MG63 (cell line): ENCODE measurements at regions not wholly inside any gene's neighbourhood (a gene's known extent, or its start where the extent isn't known, plus 50 kb on each side); places are given as distances from the start of the nearest gene placed in this dataset.
A peak's percentile ranks its signal among the peaks of the same experiment; 100 is the strongest.

ENCODE experiments used
- DNase-seq: peaks from one replicate; pipeline ENCODE4 v3.0.0-alpha.2; 2020
- H3K27me3 ChIP-seq: fragments of 250-450 bp; sonication (Bioruptor Pico); 2 replicates; pipeline ENCODE4 v1.5.1; 2020; ENCODE audit warnings: mild to moderate bottlenecking, moderate library complexity
- H3K36me3 ChIP-seq: fragments of 250-450 bp; sonication (Bioruptor Pico); 2 replicates; pipeline ENCODE4 v1.5.1; 2020; ENCODE audit warnings: mild to moderate bottlenecking, moderate library complexity
- H3K4me3 ChIP-seq: fragments of 250-450 bp; sonication (Bioruptor Pico); 2 replicates; pipeline ENCODE4 v1.5.1; 2020; ENCODE audit warnings: mild to moderate bottlenecking, moderate library complexity
- H3K9me3 ChIP-seq: fragments of 250-450 bp; sonication (Bioruptor Pico); 2 replicates; pipeline ENCODE4 v1.5.1; 2020; ENCODE audit warnings: mild to moderate bottlenecking, moderate library complexity

DNA sequence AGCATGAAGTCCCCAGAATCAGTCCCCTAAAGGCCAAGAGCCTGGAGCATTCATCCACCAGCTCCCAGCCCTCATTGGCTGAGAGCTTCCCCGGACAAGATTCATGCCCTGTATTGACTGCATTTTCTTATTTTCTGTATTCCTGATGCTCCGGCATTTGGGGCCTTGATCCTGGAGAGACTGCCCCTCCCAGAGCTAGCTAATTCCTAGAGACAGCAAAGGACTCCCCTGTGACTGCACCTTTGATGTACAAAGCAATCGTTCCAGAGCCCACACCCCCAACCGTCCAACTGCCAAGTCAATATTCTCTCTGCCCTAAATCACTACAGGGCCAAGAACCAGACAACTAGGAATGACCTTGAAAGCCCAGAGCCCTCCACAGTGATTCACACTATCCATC, 93.4 kb upstream of the CDH5 start:
- DNase-seq = no peak
- H3K27me3 ChIP-seq = no peaks in the 10 kb centered on the region
- no peaks in the 10 kb centered on the region; the same call in 1 of the 2 replicates for H3K9me3 ChIP-seq
- H3K4me3 ChIP-seq = no peak overlapping the region
- H3K36me3 ChIP-seq = no peaks in the 10 kb centered on the region

DNA sequence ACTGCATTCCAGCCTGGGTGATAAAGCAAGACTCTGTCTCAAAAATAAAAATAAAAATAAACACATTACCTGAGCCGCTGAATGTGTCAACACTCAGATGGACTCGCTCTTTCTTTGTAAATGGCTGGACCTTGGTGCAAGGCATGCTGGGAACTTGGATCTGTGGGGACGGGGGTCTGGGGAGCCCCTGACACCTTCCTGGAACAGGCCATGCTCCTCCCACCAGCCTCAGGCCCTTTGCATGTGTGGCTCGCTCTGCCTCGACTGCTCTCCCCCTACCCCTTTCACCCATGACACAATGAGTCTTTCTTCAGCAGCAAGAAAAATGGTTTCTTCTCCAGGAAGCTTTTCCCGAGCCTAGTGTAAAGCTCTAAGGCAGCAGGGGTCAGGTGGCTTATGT, 94.0 kb upstream of the CDH5 start:
- Histone ChIP-seq H3K36me3 (no peaks in the 10 kb centered on the region), H3K4me3 (no peak overlapping the region), H3K9me3 (no peaks in the 10 kb centered on the region; the same call in 1 of the 2 replicates), H3K27me3 (no peaks in the 10 kb centered on the region)
- no peak for DNase-seq

DNA sequence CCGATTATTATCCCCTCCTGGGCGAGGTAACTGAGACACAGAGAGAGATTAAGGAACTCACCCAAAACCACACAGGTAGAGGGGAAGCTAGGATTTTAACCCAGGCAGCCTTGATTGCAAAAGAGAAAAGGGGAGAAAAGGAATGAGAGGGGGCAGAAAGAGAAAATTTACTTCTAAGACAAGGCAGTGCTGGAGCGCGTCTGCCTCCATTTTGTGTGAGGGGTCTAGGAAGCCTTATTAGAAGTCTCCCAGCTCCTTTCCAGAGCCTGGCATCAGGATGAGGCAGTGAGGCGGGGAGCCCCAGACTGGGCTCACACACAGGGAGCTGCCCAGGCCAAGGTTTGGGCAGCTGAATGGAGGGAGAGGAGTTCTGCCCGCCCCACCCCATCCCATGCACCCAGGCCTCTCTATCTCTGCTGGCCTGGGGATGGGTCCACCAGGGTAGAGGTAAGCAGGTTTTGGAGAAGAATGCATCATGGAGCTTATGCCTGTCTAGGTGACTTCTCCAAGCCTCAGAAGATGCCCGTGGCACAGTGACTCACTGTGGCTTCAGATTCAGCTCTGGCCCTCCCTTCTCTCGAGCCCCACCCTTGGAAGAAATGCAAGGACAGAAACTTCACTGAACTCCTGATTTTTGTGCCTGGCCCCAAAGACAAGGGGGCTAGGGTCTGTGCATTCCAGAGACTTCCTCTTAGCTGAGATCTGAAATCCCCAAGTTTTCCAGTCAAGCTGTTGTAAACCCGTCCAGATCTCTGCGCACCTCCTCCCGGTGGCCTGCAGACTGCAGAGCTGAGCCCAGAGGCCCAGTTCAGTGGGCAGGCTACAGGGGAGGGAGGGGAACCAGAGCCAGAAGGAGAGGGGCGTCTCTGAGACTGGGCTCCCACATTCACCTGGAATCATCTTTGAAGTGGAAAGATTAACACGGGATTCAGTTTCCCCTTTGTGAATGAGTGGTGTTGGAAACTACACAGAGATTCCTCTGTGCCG, 95.1 kb upstream of the CDH5 start:
- Histone ChIP-seq H3K36me3 (no peaks in the 10 kb centered on the region), H3K4me3 (no peak overlapping the region), H3K9me3 (no peaks in the 10 kb centered on the region; the same call in 1 of the 2 replicates), H3K27me3 (no peaks in the 10 kb centered on the region)
- no peak for DNase-seq

DNA sequence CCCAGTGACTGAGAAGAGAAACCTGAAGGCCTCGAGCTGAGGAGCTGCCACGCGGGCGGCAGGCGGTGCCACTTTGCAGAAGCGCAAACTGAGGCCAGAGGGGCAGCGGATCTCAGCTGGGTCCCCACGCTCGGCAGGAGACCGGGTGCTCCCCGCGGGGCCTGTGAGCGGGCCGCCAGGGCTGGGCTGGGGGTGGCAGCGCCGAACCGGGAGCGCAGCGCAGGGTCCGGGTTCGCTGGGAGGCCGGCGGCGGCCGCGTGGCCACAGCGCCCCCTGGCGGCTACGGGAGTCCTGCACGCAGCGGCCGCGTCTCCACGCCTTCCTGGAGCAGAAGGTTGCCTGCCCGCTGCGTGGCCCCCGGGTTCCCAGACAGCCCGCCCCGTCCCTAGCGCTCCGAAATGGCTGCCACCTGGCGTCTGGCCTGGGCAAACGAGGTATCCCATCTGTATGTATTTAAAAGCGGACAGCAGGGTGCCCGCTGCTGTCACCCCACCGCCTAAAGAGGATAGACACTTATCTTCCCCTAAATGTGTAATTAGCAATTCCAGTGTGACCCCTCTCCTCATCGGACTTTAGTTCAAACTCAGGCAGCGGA, 96.1 kb upstream of the CDH5 start:
- Histone ChIP-seq H3K27me3 (no peaks in the 10 kb centered on the region), H3K4me3 (no peak overlapping the region), H3K9me3 (no peaks in the 10 kb centered on the region), H3K36me3 (no peaks in the 10 kb centered on the region)
- peak; percentile 64 for DNase-seq

DNA sequence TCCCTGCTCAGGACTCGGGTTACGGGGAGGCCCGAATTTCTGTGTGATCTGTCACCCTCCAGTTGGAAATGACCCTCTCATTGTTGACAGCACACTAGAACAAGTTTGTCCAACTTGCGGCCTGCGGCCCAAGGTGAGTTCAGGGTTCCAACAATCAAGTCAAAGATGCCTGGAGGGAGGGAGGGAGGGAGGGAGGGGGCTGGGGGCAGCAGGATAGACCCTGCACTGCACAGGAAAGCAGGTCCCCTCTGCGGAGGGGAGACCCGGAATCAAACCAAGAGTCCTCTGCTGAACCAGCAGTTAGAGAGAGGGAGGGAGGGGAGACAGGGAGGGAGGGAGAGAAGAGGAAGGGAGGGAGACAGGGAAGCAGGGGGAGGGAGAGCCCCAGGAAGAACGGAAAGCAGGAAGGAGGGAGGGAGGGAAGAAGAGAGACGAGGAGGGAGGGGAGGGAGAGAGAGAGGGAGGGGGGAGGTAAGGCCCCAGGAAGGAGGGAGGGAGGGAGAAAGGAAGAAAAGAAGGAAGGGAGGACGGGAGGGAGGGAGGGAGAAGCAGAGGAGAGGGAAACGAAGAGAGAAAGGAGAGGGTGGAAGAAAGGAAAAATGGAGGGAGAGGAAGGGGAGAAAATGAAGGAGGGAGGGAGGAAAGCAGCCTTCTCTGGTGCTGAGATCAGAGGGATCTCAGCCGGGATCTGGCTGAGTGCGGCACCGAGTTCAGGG, 96.7 kb upstream of the CDH5 start:
- no peak for DNase-seq
- H3K4me3 ChIP-seq = no peak overlapping the region

DNA sequence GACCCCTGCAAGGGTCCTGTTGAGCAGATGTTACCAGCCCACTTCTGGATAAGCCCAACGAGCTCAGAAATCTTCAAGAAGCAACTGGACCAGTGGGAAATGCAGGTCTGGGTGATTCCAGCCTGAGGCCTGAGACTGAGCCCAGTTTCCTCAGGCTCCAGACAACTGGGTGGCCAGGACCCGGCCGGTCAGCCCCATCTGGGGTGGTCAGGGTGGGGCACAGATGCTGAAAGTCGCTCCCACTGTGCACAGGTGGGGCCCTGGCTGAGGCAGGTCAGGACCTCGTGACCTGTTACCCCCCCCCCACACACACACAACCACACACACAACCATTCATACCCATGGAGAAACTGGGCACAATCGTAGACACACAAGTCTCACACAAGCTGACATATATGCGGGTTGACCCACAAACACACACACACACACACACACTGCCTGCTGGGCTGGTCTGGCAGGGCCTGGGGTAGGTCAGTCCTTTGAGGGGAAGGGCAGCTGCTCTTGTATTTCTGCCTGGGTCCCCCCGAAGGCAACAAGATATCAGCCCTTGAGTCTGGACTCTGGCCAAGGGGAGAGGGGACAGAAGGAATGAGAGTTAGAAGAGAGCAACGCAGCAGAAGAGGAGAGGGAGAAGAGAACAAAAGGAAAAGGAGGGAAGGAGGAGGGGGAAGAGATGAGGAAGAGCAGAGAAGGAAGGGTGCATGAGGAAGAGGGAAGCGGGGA, 99.0 kb upstream of the CDH5 start:
- Histone ChIP-seq H3K36me3 (no peaks in the 10 kb centered on the region), H3K27me3 (no peaks in the 10 kb centered on the region), H3K4me3 (no peak overlapping the region), H3K9me3 (no peaks in the 10 kb centered on the region)
- no peak for DNase-seq

More for the DNA sequence above, 96.7 kb upstream of the CDH5 start:
- Histone ChIP-seq H3K9me3 (no peaks in the 10 kb centered on the region), H3K36me3 (no peaks in the 10 kb centered on the region), H3K27me3 (no peaks in the 10 kb centered on the region)

DNA sequence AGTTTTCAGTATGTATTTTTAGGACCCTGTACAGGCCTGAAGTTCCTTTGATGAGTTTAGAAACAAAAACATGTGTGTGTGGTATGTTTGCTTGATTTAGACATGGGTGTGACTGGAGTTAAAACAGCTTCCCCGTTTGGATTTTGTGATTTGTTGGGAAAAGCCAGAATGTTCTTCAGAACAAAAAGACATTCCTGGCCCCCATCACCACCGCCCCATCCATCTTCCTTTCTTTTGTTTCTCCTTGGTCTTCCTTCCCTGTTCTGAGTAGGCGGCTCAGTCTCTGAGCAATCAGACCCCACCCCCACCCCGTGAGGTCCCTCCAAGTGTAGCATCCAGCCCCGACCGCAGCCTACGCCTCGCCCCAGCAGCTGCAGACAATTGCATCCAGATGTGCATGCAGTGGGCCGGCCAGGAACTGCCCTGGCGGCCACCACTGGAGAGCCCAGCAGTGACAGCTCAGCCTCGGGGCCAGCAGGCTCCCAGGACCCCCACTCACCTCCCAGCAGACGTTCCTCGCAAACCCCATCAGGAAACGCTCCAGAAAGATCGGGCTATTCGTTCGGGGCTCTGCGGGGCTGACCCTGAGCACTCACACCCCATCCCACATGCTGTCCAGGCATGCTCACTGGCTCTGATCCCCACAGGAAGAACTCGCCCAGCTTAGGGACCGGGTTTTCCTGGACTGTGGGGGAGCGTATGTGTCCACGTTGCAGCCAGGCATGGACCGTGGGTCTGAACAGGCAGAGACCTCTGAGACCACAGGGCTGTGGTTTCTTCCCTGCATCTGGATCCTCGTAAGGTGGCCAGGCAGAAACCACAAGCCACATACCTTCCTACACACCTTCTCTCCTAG, 99.8 kb upstream of the CDH5 start:
- DNase-seq = peak; percentile 85
- H3K4me3 ChIP-seq = no peak overlapping the region

DNA sequence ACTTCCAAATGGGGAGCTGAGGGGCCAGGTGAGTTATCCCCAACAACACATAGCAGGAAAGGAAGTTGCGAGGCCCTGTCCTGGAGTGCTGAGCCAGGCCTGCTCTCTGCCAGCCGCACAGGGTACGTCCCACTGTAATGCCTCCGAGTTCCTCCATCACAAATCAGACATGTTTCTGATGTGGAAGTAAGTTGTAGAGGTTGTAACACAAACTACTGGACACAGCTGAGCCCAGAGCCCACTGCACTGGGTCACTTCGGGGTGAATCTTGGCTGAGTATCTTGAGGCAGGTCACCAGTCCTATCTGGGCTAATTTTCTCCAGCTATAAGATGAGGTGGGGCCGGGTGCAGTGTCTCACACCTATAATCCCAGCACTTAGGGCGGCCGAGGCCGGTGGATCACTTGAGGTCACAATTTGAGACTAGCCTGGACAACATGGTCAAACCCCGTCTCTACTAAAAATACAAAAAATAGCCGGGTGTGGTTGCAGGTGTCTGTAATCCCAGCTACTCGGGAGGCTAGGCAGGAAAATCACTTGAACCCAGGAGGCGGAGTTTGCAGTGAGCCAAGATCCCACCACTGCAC, 100.8 kb upstream of the CDH5 start:
- Histone ChIP-seq H3K36me3 (no peaks in the 10 kb centered on the region), H3K27me3 (no peaks in the 10 kb centered on the region), H3K4me3 (no peak overlapping the region), H3K9me3 (no peaks in the 10 kb centered on the region)
- DNase-seq = no peak

More for the DNA sequence above, 99.8 kb upstream of the CDH5 start:
- H3K9me3 ChIP-seq = no peaks in the 10 kb centered on the region
- H3K27me3 ChIP-seq = no peaks in the 10 kb centered on the region
- no peaks in the 10 kb centered on the region for H3K36me3 ChIP-seq

DNA sequence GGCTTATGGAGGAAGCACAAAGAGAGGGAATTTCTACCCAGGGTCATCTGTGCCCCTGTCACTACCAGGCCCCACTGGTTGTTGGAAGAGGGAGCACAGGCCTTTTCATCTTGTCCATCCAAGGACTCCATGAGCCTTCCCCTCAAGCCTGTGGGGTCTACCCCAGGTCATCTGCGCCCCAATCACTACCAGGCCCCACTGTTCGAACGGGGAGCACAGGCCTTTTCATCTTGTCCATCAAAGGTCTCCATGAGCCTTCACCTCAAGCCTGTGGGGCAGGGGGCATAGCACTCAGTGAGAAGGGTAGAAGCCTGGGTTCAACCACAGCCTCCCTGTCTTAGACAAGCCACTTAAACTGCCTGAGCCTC, 101.5 kb upstream of the CDH5 start:
- Histone ChIP-seq H3K27me3 (no peaks in the 10 kb centered on the region), H3K4me3 (no peak overlapping the region), H3K36me3 (no peaks in the 10 kb centered on the region), H3K9me3 (no peaks in the 10 kb centered on the region)
- no peak for DNase-seq

DNA sequence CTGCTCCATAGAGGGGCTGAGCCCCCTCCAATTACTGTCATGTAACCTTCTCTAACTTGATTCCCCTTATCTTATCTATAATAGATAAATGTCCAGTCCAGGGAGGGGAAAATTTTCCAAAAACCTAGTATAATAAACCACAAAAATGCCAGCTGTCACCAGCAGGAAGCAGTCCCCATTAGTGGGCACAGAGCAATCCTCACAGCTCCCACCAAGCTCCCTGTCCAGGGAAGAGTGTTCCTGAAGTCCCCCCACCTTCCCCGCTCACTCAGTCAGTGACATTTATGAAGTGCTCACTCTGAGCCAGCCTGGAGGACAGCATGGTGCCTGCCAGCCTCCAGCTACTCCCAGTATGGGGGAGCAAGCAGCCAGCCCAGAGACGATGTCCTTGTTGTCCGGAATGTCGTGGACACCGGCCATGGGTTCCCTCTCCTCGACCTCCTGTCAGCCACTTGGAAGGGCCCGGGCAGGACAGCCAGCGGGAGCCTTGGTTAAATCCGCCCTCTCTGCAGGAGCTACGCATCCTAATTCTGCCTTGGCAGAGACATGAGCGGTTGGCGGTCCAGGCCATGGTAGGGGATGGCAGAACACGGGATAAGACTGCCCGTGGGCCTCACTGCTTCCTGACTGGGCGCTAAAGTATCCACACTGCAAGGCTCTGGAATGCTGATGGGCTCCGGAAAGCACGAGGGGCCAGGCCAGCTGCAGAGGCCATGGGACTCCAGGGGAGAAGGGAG, 102.0 kb upstream of the CDH5 start:
- Histone ChIP-seq H3K9me3 (no peaks in the 10 kb centered on the region), H3K27me3 (no peaks in the 10 kb centered on the region), H3K36me3 (no peaks in the 10 kb centered on the region), H3K4me3 (no peak overlapping the region)
- no peak for DNase-seq

DNA sequence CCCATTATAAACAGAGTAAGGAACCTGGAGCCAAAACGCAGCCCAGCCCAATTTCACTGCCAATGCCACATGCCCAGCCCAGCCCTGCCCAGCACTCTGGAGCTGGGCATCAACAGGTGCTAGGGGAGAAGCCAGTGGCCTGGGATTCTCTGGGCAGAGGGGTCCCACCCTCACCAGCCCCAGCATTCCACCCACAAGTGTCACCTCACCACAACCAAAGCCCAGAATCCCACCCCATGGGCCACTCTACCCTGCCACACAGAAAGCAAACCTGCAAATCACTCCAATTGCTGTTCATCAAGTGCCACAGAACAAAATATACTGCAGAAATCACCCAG, 102.5 kb upstream of the CDH5 start:
- Histone ChIP-seq H3K4me3 (no peak overlapping the region), H3K27me3 (no peaks in the 10 kb centered on the region), H3K9me3 (no peaks in the 10 kb centered on the region), H3K36me3 (no peaks in the 10 kb centered on the region)
- no peak for DNase-seq

DNA sequence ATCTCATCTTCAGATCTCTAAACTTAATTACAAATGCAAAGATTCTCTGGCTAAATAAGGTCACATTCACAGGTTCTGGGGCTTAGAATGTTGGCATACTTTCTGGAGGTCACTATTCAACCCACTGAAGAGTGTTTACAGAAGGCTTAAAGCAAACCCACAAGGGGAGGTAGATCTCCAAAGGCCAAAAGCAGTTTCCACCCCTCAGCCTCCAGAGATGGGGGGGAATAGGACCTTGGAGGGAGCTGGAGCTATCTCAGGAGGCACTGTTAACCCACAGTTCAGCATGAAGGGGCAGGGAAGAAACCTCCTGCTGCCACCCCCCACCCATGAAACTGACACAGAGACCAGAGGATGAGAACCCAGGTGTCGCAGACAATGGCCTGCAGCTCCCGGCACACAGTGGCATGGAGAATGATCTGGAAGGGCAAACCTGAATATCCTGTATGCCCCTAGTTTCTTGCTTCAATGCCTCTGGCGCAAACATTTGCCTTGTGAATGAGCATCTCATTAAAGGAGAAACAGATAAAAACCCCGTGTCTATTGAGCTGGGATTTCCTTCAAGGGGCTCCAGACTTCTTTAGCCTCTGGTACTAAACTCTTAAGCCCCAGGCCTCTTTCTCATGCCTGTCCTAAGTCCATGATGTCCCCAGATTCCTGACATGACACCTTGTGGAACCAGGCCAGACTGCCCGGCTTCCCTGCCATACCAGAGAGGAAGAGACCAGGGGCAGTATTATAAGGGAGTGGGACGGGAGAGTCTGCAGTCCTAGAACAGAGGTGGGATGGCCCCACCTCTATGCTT, 103.1 kb upstream of the CDH5 start:
- no peak for DNase-seq

DNA sequence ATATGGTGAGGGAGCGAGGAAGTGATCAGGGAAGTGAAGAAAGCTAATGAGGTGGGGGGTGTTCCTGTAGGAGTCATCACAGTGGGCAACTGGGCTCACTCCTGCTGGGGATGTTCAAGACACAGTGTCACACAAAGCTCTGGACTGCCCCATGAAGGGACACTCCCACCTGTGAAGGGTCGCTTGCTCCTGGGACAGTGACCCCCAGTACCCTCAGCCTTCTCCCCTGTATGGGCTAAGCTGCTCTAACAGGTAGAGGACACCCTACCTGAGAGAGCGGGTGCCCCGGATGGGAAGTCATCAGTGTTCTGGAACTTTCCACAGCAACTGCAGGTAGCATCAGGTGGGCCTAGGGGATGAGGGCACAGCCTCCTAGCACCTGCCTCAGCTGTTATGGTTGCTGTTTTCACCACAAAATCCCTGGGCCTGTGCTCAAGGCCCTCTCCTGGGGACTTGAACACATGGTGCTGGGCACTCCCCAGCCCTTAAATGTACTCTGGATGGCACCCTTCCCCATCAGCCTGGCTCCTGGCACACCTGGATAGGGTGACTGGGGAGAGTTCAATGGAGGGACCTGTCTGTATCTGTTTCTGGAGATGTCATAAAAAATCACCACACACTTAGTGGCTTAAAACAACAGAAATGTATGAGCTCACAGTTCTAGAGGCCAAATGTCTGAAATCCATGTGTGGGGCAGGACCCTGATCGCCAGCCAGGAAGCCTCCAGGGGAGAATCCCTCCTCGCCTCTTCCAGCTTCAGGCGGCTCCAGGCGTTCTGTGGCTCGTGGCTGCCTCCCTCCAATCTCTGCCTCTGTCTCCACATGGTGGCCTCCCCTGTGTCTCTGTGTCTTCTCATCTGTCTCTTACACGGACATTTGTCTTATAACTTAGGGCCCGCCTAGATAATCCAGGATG, 104.0 kb upstream of the CDH5 start:
- peak; percentile 73 for DNase-seq
- no peaks in the 10 kb centered on the region for H3K9me3 ChIP-seq
- H3K36me3 ChIP-seq = no peaks in the 10 kb centered on the region
- no peak overlapping the region for H3K4me3 ChIP-seq
- no peaks in the 10 kb centered on the region for H3K27me3 ChIP-seq

More for the DNA sequence above, 103.1 kb upstream of the CDH5 start:
- no peaks in the 10 kb centered on the region for H3K9me3 ChIP-seq
- no peak overlapping the region for H3K4me3 ChIP-seq
- no peaks in the 10 kb centered on the region for H3K36me3 ChIP-seq
- no peaks in the 10 kb centered on the region for H3K27me3 ChIP-seq

DNA sequence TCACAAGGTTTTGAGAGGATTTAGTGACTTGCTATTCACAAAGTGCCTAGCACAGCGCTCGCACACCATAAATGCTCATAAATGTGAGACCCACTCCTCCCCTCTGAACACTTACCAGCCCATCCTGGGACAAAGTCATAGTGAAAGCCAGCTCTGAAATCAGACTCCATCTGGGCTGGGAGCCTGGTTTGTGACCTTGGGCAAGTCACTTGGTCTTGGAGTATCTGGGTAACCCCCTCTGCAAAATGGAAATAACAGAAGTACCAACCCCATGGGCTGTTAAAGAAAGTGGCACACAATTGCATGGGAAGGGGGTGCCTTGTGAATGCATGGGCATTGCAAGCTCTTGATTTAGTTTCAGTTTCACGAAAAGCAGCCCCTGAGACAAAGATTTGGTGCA, 104.7 kb upstream of the CDH5 start:
- H3K27me3 ChIP-seq = no peaks in the 10 kb centered on the region
- H3K4me3 ChIP-seq = no peak overlapping the region
- H3K36me3 ChIP-seq = no peaks in the 10 kb centered on the region
- H3K9me3 ChIP-seq = no peaks in the 10 kb centered on the region
- no peak for DNase-seq
